A549 (cell line): ENCODE measurements at regions not wholly inside any gene's neighbourhood (a gene's known extent, or its start where the extent isn't known, plus 50 kb on each side); places are given as distances from the start of the nearest gene placed in this dataset.

Experiments used
- ATAC-seq, 2 experiments: fragments of 200-7000 bp in 1 of 2; fragments of >200 bp in 1 of 2; cut with Nextera tagmentation in 1 of 2; cut with Tn5 transposase in 1 of 2; 3 replicates each; pipeline versions ENCODE4 v1.8.0 to v1.9.1; 2018 to 2020; ENCODE audit warnings: mild to moderate bottlenecking in 1 of 2, moderate library complexity in 1 of 2
- CTCF ChIA-PET: fragments of 300-600 bp; sonication (Branson Sonifier 250); formaldehyde crosslinking; extraction: SDS; loops from one replicate; lab custom pipeline; 2021; ENCODE audit warnings: antibody characterized with exemption, inconsistent platforms; lab: Yijun Ruan, JAX
- POLR2A ChIA-PET: fragments of 350-600 bp; formaldehyde crosslinking; extraction: SDS; loops from one replicate; lab custom pipeline; 2021; ENCODE audit warnings: antibody characterized with exemption, inconsistent platforms; lab: Yijun Ruan, JAX
- DNase-seq, 2 experiments: peaks; one replicate each; pipeline versions ENCODE4 v3.0.0 to v3.0.0-alpha.2; 2011 to 2016; ENCODE audit warnings: low read depth in 1 of 2, low spot score in 1 of 2
- FAIRE-seq: peaks from 2 replicates; lab custom pipeline; 2011; peaks lifted over from hg19 to GRCh38; lab: Jason Lieb, UNC
- H3K27ac ChIP-seq, 2 experiments: fragments of >200 bp; sonication (Bioruptor Twin); formaldehyde crosslinking; 3 replicates each; pipeline ENCODE4 v1.5.1; 2016 to 2017
- H3K4me1 ChIP-seq: fragments of >200 bp; sonication (Bioruptor Twin); formaldehyde crosslinking; 3 replicates; pipeline ENCODE4 v1.6.1; 2016
- H3K4me2 ChIP-seq: fragments of >200 bp; sonication (Bioruptor Twin); formaldehyde crosslinking; 3 replicates; pipeline ENCODE4 v1.6.1; 2016
- H3K4me3 ChIP-seq: fragments of >200 bp; sonication (Bioruptor Twin); formaldehyde crosslinking; 3 replicates; pipeline ENCODE4 v1.5.1; 2016
- H3K9me3 ChIP-seq: fragments of >200 bp; sonication (Bioruptor Twin); formaldehyde crosslinking; 3 replicates; pipeline ENCODE4 v1.6.1; 2016
- CEBPB ChIP-seq, 2 experiments: fragments of >200 bp in 1 of 2; sonication (Bioruptor Twin) in 1 of 2; formaldehyde crosslinking in 1 of 2; IDR thresholded peaks; 2 replicates each; pipeline ENCODE4 v1.6.1; 2012 to 2016
- CHD2 ChIP-seq: fragments of 150-350 bp; IDR thresholded peaks from 2 replicates; pipeline ENCODE4 v1.6.1; 2014; ENCODE audit warnings: low read length; ENCODE audit not compliant: partially characterized antibody
- EHMT2 ChIP-seq: fragments of 200-600 bp; sonication (generic); IDR thresholded peaks from 2 replicates; pipeline ENCODE4 v1.6.1; 2016; ENCODE audit warnings: antibody characterized with exemption, low read depth, mild to moderate bottlenecking, moderate library complexity
- ESRRA ChIP-seq: fragments of 150-350 bp; IDR thresholded peaks from 2 replicates; pipeline ENCODE4 v1.6.1; 2014; ENCODE audit warnings: mild to moderate bottlenecking, low read length, borderline replicate concordance
- FOSB ChIP-seq: fragments of 250-450 bp; sonication (Bioruptor Pico); IDR thresholded peaks from 2 replicates; pipeline ENCODE4 v1.5.0; 2020; ENCODE audit warnings: mild to moderate bottlenecking, moderate library complexity
- FOSL2 ChIP-seq, 2 experiments: fragments of 450-650 bp in 1 of 2; fragments of >200 bp in 1 of 2; sonication (Bioruptor Twin) in 1 of 2; formaldehyde crosslinking; IDR thresholded peaks; 2 replicates each; pipeline versions ENCODE4 v1.5.0 to v1.6.1; 2016 to 2020; ENCODE audit warnings: mild to moderate bottlenecking in 1 of 2, moderate library complexity in 1 of 2
- FOXS1 ChIP-seq: fragments of 250-450 bp; sonication (Bioruptor Pico); IDR thresholded peaks from 2 replicates; pipeline ENCODE4 v1.5.0; 2020; ENCODE audit warnings: mild to moderate bottlenecking, moderate library complexity
- HDAC2 ChIP-seq: fragments of 200-600 bp; sonication (generic); IDR thresholded peaks from 2 replicates; pipeline ENCODE4 v1.6.1; 2016
- HES2 ChIP-seq: fragments of >200 bp; sonication (Bioruptor Twin); formaldehyde crosslinking; IDR thresholded peaks from 2 replicates; pipeline ENCODE4 v1.6.1; 2016
- HEYL ChIP-seq: fragments of 250-450 bp; sonication (Bioruptor Pico); IDR thresholded peaks from 2 replicates; pipeline ENCODE4 v1.8.0; 2021; ENCODE audit warnings: mild to moderate bottlenecking, moderate library complexity
- HOXA7 ChIP-seq: fragments of 250-450 bp; sonication (Bioruptor Pico); IDR thresholded peaks from 2 replicates; pipeline ENCODE4 v1.5.0; 2020; ENCODE audit warnings: mild to moderate bottlenecking, moderate library complexity
- HOXB5 ChIP-seq: fragments of 250-450 bp; sonication (Bioruptor Pico); IDR thresholded peaks from 2 replicates; pipeline ENCODE4 v1.5.0; 2020; ENCODE audit warnings: mild to moderate bottlenecking, moderate library complexity
- JUN ChIP-seq, 2 experiments: fragments of >200 bp; sonication (Bioruptor Twin); formaldehyde crosslinking; IDR thresholded peaks; 2 replicates in 1 of 2; 3 replicates in 1 of 2; pipeline ENCODE4 v1.6.1; 2016 to 2017
- KDM1A ChIP-seq: fragments of 200-600 bp; sonication (generic); IDR thresholded peaks from 2 replicates; pipeline ENCODE4 v1.6.1; 2016; ENCODE audit warnings: low read depth, mild to moderate bottlenecking
- MAFK ChIP-seq: fragments of 450-650 bp; IDR thresholded peaks from 2 replicates; pipeline ENCODE4 v1.6.1; 2014; ENCODE audit not compliant: partially characterized antibody
- MAX ChIP-seq: IDR thresholded peaks from 2 replicates; pipeline ENCODE4 v1.6.1; 2012
- MAZ ChIP-seq: fragments of 150-350 bp; IDR thresholded peaks from 2 replicates; pipeline ENCODE4 v1.6.1; 2014; ENCODE audit warnings: antibody characterized with exemption, low read depth, low read length, borderline replicate concordance
- NPAS2 ChIP-seq: fragments of 250-450 bp; sonication (Bioruptor Pico); IDR thresholded peaks from 2 replicates; pipeline ENCODE4 v1.8.0; 2022; ENCODE audit warnings: mild to moderate bottlenecking, moderate library complexity, borderline replicate concordance
- PBX3 ChIP-seq: IDR thresholded peaks from 2 replicates; pipeline ENCODE4 v1.6.1; 2012
- POLR2A ChIP-seq: IDR thresholded peaks from 2 replicates; pipeline ENCODE4 v1.6.1; 2012; ENCODE audit warnings: mild to moderate bottlenecking, low read length
- RAD21 ChIP-seq, 2 experiments: fragments of >200 bp in 1 of 2; sonication (Bioruptor Twin) in 1 of 2; formaldehyde crosslinking in 1 of 2; IDR thresholded peaks in 1 of 2; conservative IDR thresholded peaks in 1 of 2; 2 replicates in 1 of 2; 3 replicates in 1 of 2; pipeline ENCODE4 v1.6.1; 2012 to 2018; ENCODE audit warnings: inconsistent platforms in 1 of 2
- RFX5 ChIP-seq: fragments of 450-650 bp; IDR thresholded peaks from 2 replicates; pipeline ENCODE4 v1.7.1; 2014; ENCODE audit warnings: antibody characterized with exemption, mild to moderate bottlenecking, moderate library complexity
- RNF2 ChIP-seq: fragments of 200-600 bp; sonication (generic); IDR thresholded peaks from 2 replicates; pipeline ENCODE4 v1.6.1; 2016; ENCODE audit warnings: low read depth, mild to moderate bottlenecking, antibody characterized with exemption, moderate library complexity, borderline replicate concordance
- TP53 ChIP-seq: fragments of 250-450 bp; sonication (Bioruptor Pico); IDR thresholded peaks from 2 replicates; pipeline ENCODE4 v1.5.0; 2021; ENCODE audit warnings: mild to moderate bottlenecking, moderate library complexity
- ZFP36 ChIP-seq: fragments of 450-650 bp; IDR thresholded peaks from 2 replicates; pipeline ENCODE4 v1.6.1; 2014; ENCODE audit warnings: borderline replicate concordance; ENCODE audit not compliant: partially characterized antibody
- ZNF302 ChIP-seq: fragments of 250-450 bp; sonication (Bioruptor Pico); IDR thresholded peaks from 2 replicates; pipeline ENCODE4 v1.9.0; 2021; ENCODE audit warnings: inconsistent platforms, mild to moderate bottlenecking, moderate library complexity
- ZSCAN20 ChIP-seq: fragments of 250-450 bp; sonication (Bioruptor Pico); IDR thresholded peaks from 2 replicates; pipeline ENCODE4 v1.8.0; 2022; ENCODE audit warnings: mild to moderate bottlenecking, moderate library complexity
- WGBS: methylation state at CpG from one replicate; pipeline ENCODE4 v1.1.6; 2017; ENCODE audit errors: missing lambda C conversion rate; 5-methylcytosine and 5-hydroxymethylcytosine counted together

GRCh38 chr20:53850319-53850718, 220.1 kb downstream of the BCAS1 start:
- CTCF ChIA-PET: interaction anchor here (0.9 to 1.5 kb wide), 2 partner anchors 16 to 17 kb away, joined by 3 to 4 read pairs; no protein-coding TSS in a partner anchor
- no peak overlapping the region for H3K27ac ChIP-seq
- TF ChIP-seq NPAS2: no peak
- TF ChIP-seq EHMT2: no peak
- no peak for TF ChIP-seq FOSL2 (IDR thresholded peaks at IDR 0.05)
- no peak for TF ChIP-seq FOSL2 (CRISPR knock-in tag; IDR thresholded peaks at IDR 0.05)
- no peak for TF ChIP-seq HDAC2
- TF ChIP-seq RAD21 (conservative IDR thresholded peaks at IDR 0.05 in 1 of 2, IDR thresholded peaks at IDR 0.05 in 1 of 2): no peak
- TF ChIP-seq CEBPB (IDR thresholded peaks at IDR 0.05): no peak
- no peak for TF ChIP-seq MAFK
- TF ChIP-seq ESRRA: no peak
- TF ChIP-seq RFX5: no peak
- no peak for TF ChIP-seq HEYL (CRISPR knock-in tag)
- no peak for TF ChIP-seq MAX
- no peak for TF ChIP-seq ZFP36
- TF ChIP-seq HOXA7 (CRISPR knock-in tag): no peak
- TF ChIP-seq POLR2A: no peak
- no peak for TF ChIP-seq CHD2
- TF ChIP-seq MAZ: no peak
- TF ChIP-seq, all 56 proteins: peak for 0
- H3K4me1 ChIP-seq: peaks cover 11% of the 10 kb centered on the region
- DNase-seq (no peak), FAIRE-seq (no peak), ATAC-seq (no peak)
- POLR2A ChIA-PET: no interaction called here
- H3K9me3 ChIP-seq: no peaks in the 10 kb centered on the region
- 91% methylated on average over 3 of the region's 3 CpGs for WGBS
- no peak overlapping the region for H3K4me3 ChIP-seq
- no peak overlapping the region for H3K4me2 ChIP-seq

- TF ChIP-seq RAD21 (conservative IDR thresholded peaks at IDR 0.05 in 1 of 2, IDR thresholded peaks at IDR 0.05 in 1 of 2) (no peak), TP53 (CRISPR knock-in tag) (no peak), ZSCAN20 (CRISPR knock-in tag) (no peak), MAX (no peak)
- TF ChIP-seq, all 56 proteins: peak for 0
- ChIA-PET CTCF (interaction anchor here (0.9 to 2.3 kb wide), 3 partner anchors 16 to 66 kb away, joined by 3 to 6 read pairs (median 4); no protein-coding TSS in a partner anchor), POLR2A (no interaction called here)
- no peak for ATAC-seq
- no peaks in the 10 kb centered on the region for H3K9me3 ChIP-seq
- no peak for DNase-seq
- no peak for FAIRE-seq
- peaks cover 18% of the 10 kb centered on the region for H3K4me1 ChIP-seq
- 83% methylated on average over 12 of the region's 12 CpGs for WGBS
- no peak overlapping the region for H3K4me3 ChIP-seq
- no peak overlapping the region for H3K4me2 ChIP-seq
- H3K27ac ChIP-seq: 0 out of 6 replicates have a peak overlapping the region, but pooled peaks of 1 of the 2 experiments have one; percentile 20
Measured at GRCh38 chr20:53849471-53850059, 220.8 kb downstream of the BCAS1 start.

- FAIRE-seq: no peak
- 89% methylated on average over 4 of the region's 4 CpGs for WGBS
- ChIA-PET CTCF (interaction anchor here (0.6 to 2.3 kb wide), 6 partner anchors 17 to 74 kb away, joined by 3 to 6 read pairs (median 4); no protein-coding TSS in a partner anchor), POLR2A (no interaction called here)
- DNase-seq: no peak
- TF ChIP-seq HES2: no peak
- Histone ChIP-seq H3K4me3 (no peak overlapping the region), H3K27ac (no peak overlapping the region), H3K4me1 (peaks cover 20% of the 10 kb centered on the region), H3K9me3 (no peaks in the 10 kb centered on the region), H3K4me2 (no peak overlapping the region)
- ATAC-seq: no peak
Measured at GRCh38 chr20:53848304-53848703, 222.1 kb downstream of the BCAS1 start.

GRCh38 chr20:53847837-53848170, 222.6 kb downstream of the BCAS1 start:
- Histone ChIP-seq H3K4me2 (no peak overlapping the region), H3K9me3 (no peaks in the 10 kb centered on the region), H3K27ac (peak overlapping the region in 1 of 2 experiments; percentile 30; a peak in 3 of 6 replicates), H3K4me1 (peaks cover 20% of the 10 kb centered on the region), H3K4me3 (no peak overlapping the region)
- ChIA-PET CTCF (interaction anchor here (0.6 to 2.3 kb wide), 6 partner anchors 18 to 73 kb away, joined by 3 to 6 read pairs (median 4); no protein-coding TSS in a partner anchor), POLR2A (no interaction called here)
- WGBS: 91% methylated on average over 2 of the region's 2 CpGs
- FAIRE-seq (no peak), ATAC-seq (no peak), DNase-seq (no peak)
- no peak for TF ChIP-seq ZNF302
- TF ChIP-seq MAFK: no peak
- TF ChIP-seq RNF2: no peak
- no peak for TF ChIP-seq PBX3
- TF ChIP-seq FOSB (CRISPR knock-in tag): no peak
- no peak for TF ChIP-seq KDM1A
- TF ChIP-seq JUN (IDR thresholded peaks at IDR 0.05): no peak
- TF ChIP-seq HOXA7 (CRISPR knock-in tag): no peak
- no peak for TF ChIP-seq RAD21 (conservative IDR thresholded peaks at IDR 0.05 in 1 of 2, IDR thresholded peaks at IDR 0.05 in 1 of 2)
- TF ChIP-seq HOXB5 (CRISPR knock-in tag): no peak
- TF ChIP-seq FOXS1 (CRISPR knock-in tag): no peak
